ENCODE measurements at regions not wholly inside any gene's neighbourhood (a gene's known extent, or its start where the extent isn't known, plus 50 kb on each side); places are given as distances from the start of the nearest gene placed in this dataset.

GRCh38 chr13:62137629-62138405, 722.2 kb upstream of the PCDH20 start:
- WGBS, 2 donors: 69 to 83% methylated on average over 2 of the region's 2 CpGs
- no peak for TF ChIP-seq EP300 (IDR thresholded peaks at IDR 0.05)
- no peak for TF ChIP-seq POLR2A (IDR thresholded peaks at IDR 0.05)
- TF ChIP-seq CTCF (IDR thresholded peaks at IDR 0.05): no peak
- H3K27me3 ChIP-seq: no peaks in the 10 kb centered on the region
- DNase-seq (ENCODE audit: low spot score in 2 of 2): no peak
- H3K4me1 ChIP-seq: no peaks in the 10 kb centered on the region
- H3K27ac ChIP-seq: no peak overlapping the region
- no peaks in the 10 kb centered on the region for H3K36me3 ChIP-seq
- H3K9me3 ChIP-seq: peaks cover 0 to 7% (median 2%) of the 10 kb centered on the region in 4 donors
- no peak overlapping the region for H3K4me3 ChIP-seq

- Histone ChIP-seq H3K27ac (no peak overlapping the region), H3K4me1 (no peaks in the 10 kb centered on the region), H3K4me3 (no peak overlapping the region), H3K27me3 (no peaks in the 10 kb centered on the region), H3K36me3 (no peaks in the 10 kb centered on the region), H3K9me3 (peaks cover 0 to 3% (median 0%) of the 10 kb centered on the region in 4 donors)
- DNase-seq (ENCODE audit: low spot score in 2 of 2): no peak
- TF ChIP-seq POLR2A (IDR thresholded peaks at IDR 0.05): no peak
- no peak for TF ChIP-seq CTCF (IDR thresholded peaks at IDR 0.05)
- no peak for TF ChIP-seq EP300 (IDR thresholded peaks at IDR 0.05)
- WGBS, 2 donors: 0 to 53% methylated on average over 1 of the region's 1 CpG
These were observed 716.0 kb upstream of the PCDH20 start for GRCh38 chr13:62131604-62132003.

DNA sequence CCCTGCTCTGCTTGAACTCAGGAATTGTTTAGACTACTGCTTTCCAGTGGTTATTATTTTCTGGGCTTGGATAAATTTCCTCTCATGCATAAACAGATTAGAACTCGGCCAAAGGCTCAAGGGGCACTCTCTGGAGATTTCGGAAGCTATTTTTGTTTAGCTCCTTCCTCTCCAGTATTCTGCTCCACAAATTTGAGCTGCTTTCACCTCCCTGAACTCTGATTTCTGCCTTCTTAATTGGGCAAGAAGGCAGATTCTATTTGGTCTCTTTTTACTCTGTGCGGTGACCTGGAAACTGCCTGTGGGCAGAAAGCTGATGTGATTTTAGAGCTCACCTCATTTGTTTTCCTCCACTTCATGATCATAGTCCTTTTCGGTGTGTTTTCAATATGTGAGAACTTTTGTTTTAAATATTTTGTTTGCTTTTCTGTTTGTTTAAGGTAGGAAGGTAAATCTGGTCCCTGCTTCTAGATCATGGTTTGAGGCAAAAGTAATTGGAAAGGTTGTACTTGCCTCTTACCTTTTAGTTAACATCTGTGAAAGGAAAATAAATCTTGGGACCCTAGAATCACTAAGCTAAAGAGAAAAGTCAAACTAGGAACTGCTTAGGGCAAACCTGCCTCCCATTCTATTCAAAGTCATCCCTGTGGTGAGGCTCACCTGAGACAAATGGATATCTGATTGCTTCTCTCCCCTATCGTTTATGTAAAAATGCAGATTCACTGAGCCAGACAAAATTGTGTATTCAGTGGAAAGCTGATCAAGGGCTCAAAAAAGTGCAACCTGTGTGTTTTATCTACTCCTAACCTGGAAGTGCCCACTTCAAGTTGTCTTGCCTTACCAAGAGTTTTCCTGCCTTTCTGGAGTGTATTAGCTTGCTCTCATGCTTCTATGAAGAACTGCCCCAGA, 714.7 kb upstream of the PCDH20 start:
- H3K4me3 ChIP-seq: no peak overlapping the region
- no peaks in the 10 kb centered on the region for H3K27me3 ChIP-seq
- peaks cover 0 to 3% (median 0%) of the 10 kb centered on the region in 4 donors for H3K9me3 ChIP-seq
- TF ChIP-seq POLR2A (IDR thresholded peaks at IDR 0.05): no peak
- no peak for TF ChIP-seq CTCF (IDR thresholded peaks at IDR 0.05)
- no peak for TF ChIP-seq EP300 (IDR thresholded peaks at IDR 0.05)
- 59 to 62% methylated on average over 5 of the region's 5 CpGs for WGBS, 2 donors
- no peaks in the 10 kb centered on the region for H3K36me3 ChIP-seq
- no peaks in the 10 kb centered on the region for H3K4me1 ChIP-seq
- H3K27ac ChIP-seq: no peak overlapping the region
- no peak for DNase-seq (ENCODE audit: low spot score in 2 of 2)

DNA sequence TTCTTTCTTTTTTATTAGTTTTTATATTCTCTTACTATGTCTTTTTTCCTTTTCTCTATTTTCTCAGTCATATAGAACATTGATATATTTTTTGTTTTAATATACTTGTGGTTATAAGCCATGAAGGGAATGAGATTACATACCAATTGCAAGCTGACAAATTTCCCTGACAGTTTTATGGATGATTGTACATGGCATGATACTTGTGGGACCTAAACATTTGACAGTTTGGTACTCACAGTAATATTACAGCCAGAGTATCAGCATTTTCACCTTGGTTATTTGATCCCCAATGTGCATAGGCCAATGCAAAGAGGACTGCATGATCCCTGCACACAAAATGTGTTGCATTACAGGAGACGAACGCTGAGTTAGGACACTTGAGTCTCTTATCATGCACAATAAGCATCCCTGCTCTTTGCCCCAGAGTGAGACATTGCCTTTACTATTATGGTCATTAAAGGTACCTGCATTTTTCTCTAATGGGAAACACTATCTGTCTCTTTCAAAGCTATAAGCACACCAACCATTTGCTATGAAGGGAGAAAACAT, 713.4 kb upstream of the PCDH20 start:
- Histone ChIP-seq H3K27me3 (no peaks in the 10 kb centered on the region), H3K27ac (no peak overlapping the region), H3K4me3 (no peak overlapping the region), H3K9me3 (peaks cover 0 to 3% (median 0%) of the 10 kb centered on the region in 4 donors), H3K4me1 (no peaks in the 10 kb centered on the region), H3K36me3 (no peaks in the 10 kb centered on the region)
- no peak for DNase-seq (ENCODE audit: low spot score in 2 of 2)
- TF ChIP-seq EP300 (IDR thresholded peaks at IDR 0.05): no peak
- no peak for TF ChIP-seq CTCF (IDR thresholded peaks at IDR 0.05)
- no peak for TF ChIP-seq POLR2A (IDR thresholded peaks at IDR 0.05)
- WGBS, 2 donors: 72 to 83% methylated on average over 2 of the region's 2 CpGs
